Trophoblast cell (in vitro differentiated cells and primary cell): ENCODE measurements at regions not wholly inside any gene's neighbourhood (a gene's known extent, or its start where the extent isn't known, plus 50 kb on each side); places are given as distances from the start of the nearest gene placed in this dataset.

Experiments used
- DNase-seq, 2 donors: peaks; one replicate each; pipeline ENCODE4 v3.0.0-alpha.2; 2016
- H2AFZ ChIP-seq: 2 replicates; pipeline ENCODE4 v1.6.1; 2013; ENCODE audit warnings: low read length, moderate library complexity, mild to moderate bottlenecking; ENCODE audit not compliant: insufficient read depth, poor library complexity
- H2AK5ac ChIP-seq: 2 replicates; pipeline ENCODE4 v1.6.1; 2013; ENCODE audit warnings: mild to moderate bottlenecking, low read length
- H2BK120ac ChIP-seq: 2 replicates; pipeline ENCODE4 v1.6.1; 2013; ENCODE audit warnings: low read length, mild to moderate bottlenecking, moderate library complexity; ENCODE audit not compliant: insufficient read depth, poor library complexity
- H2BK12ac ChIP-seq: 2 replicates; pipeline ENCODE4 v1.6.1; 2013; ENCODE audit warnings: mild to moderate bottlenecking, low read length, moderate library complexity
- H2BK5ac ChIP-seq: 2 replicates; pipeline ENCODE4 v1.6.1; 2013; ENCODE audit warnings: low read length, low read depth, moderate library complexity, mild to moderate bottlenecking; ENCODE audit not compliant: poor library complexity
- H3K14ac ChIP-seq: 2 replicates; pipeline ENCODE4 v1.6.1; 2013; ENCODE audit warnings: mild to moderate bottlenecking, low read length
- H3K18ac ChIP-seq: 2 replicates; pipeline ENCODE4 v1.6.1; 2013; ENCODE audit warnings: mild to moderate bottlenecking, low read length
- H3K23ac ChIP-seq: 2 replicates; pipeline ENCODE4 v1.6.1; 2013; ENCODE audit warnings: low read length
- H3K27ac ChIP-seq: 2 replicates; pipeline ENCODE4 v1.5.1; 2013; ENCODE audit warnings: low read depth, mild to moderate bottlenecking, inconsistent platforms, low read length, moderate library complexity
- H3K27me3 ChIP-seq: 2 replicates; pipeline ENCODE4 v1.6.1; 2013; ENCODE audit warnings: inconsistent platforms, mild to moderate bottlenecking, low read length, moderate library complexity; ENCODE audit not compliant: insufficient read depth
- H3K36me3 ChIP-seq, 2 experiments: 1 replicate in 1 of 2; 2 replicates in 1 of 2; pipeline ENCODE4 v1.6.1; 2013; ENCODE audit warnings: low read length in 2 of 2, mild to moderate bottlenecking in 2 of 2, moderate library complexity in 1 of 2; ENCODE audit not compliant: insufficient read depth in 2 of 2, control insufficient read depth in 1 of 2
- H3K4ac ChIP-seq: 2 replicates; pipeline ENCODE4 v1.6.1; 2013; ENCODE audit warnings: low read depth, mild to moderate bottlenecking, low read length, moderate library complexity
- H3K4me1 ChIP-seq, 2 experiments: 1 replicate in 1 of 2; 2 replicates in 1 of 2; pipeline ENCODE4 v1.6.1; 2013; ENCODE audit warnings: low read length in 2 of 2, mild to moderate bottlenecking in 2 of 2, moderate library complexity in 1 of 2; ENCODE audit not compliant: insufficient read depth in 2 of 2, control insufficient read depth in 1 of 2
- H3K4me2 ChIP-seq: 2 replicates; pipeline ENCODE4 v1.6.1; 2013; ENCODE audit warnings: inconsistent platforms, mild to moderate bottlenecking, low read length, moderate library complexity
- H3K4me3 ChIP-seq: 2 replicates; pipeline ENCODE4 v1.5.1; 2013; ENCODE audit warnings: mild to moderate bottlenecking, low read depth, low read length, inconsistent platforms
- H3K79me1 ChIP-seq: one replicate; pipeline ENCODE4 v1.6.1; 2013; ENCODE audit warnings: low read length
- H3K79me2 ChIP-seq: 2 replicates; pipeline ENCODE4 v1.6.1; 2013; ENCODE audit warnings: low read length, mild to moderate bottlenecking; ENCODE audit not compliant: control insufficient read depth, insufficient read depth, poor library complexity
- H3K9ac ChIP-seq: 2 replicates; pipeline ENCODE4 v1.6.1; 2013; ENCODE audit warnings: mild to moderate bottlenecking, low read length
- H3K9me3 ChIP-seq: 2 replicates; pipeline ENCODE4 v1.6.1; 2013; ENCODE audit warnings: low read depth, mild to moderate bottlenecking, control low read depth, inconsistent platforms, low read length; ENCODE audit not compliant: insufficient read depth
- H4K12ac ChIP-seq: 2 replicates; pipeline ENCODE4 v1.6.1; 2013; ENCODE audit warnings: low read depth, mild to moderate bottlenecking, low read length, moderate library complexity
- H4K8ac ChIP-seq: 2 replicates; pipeline ENCODE4 v1.6.1; 2013; ENCODE audit warnings: low read depth, mild to moderate bottlenecking, low read length, moderate library complexity
- H4K91ac ChIP-seq: one replicate; pipeline ENCODE4 v1.6.1; 2013; ENCODE audit warnings: low read depth, mild to moderate bottlenecking, low read length, moderate library complexity
- WGBS: extraction: QIAGEN DNeasy Blood & Tissue Kit; methylation state at CpG from one replicate; pipeline ENCODE4 v1.1.7; 2013; ENCODE audit warnings: missing lambda C conversion rate; ENCODE audit not compliant: insufficient read length, insufficient coverage; ENCODE audit errors: extremely low coverage; 5-methylcytosine and 5-hydroxymethylcytosine counted together

DNA sequence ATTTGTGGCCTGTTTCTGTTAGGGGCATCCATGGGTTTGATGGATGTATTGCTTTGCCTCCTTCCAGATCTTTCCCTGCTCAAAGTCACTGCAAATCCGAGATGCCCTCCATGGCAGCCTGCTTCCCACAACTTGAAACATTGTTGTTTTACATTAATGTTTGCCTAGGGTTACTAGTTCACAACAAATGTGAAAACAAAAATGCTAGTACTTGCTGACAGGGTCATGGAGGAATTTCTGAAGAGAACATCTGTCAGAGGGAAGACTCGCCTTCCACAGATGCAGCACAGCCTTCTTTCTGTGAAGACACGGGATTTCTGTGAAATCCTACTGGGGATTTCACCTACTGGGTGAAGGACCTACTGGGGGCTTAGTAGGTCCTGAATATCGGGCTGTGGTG is 260.0 kb upstream of the FN1 start:
- peak; percentile 27 to 55 for DNase-seq
- Histone ChIP-seq H2BK12ac (peak overlapping the region; percentile 44), H4K12ac (no peak overlapping the region), H2AK5ac (peak overlapping the region; percentile 9), H3K4me1 (peaks cover 3 to 8% of the 10 kb centered on the region in 2 experiments), H3K18ac (no peak overlapping the region), H3K27me3 (no peaks in the 10 kb centered on the region), H3K27ac (no peak overlapping the region), H3K9me3 (no peaks in the 10 kb centered on the region), H3K4me3 (no peak overlapping the region), H3K79me2 (peaks cover 8% of the 10 kb centered on the region), H2BK120ac (no peak overlapping the region), H4K8ac (peak overlapping the region; percentile 17), H4K91ac (peak overlapping the region; percentile 77), H3K9ac (no peak overlapping the region), H3K4ac (no peak overlapping the region), H2BK5ac (peak overlapping the region; percentile 70), H3K36me3 (no peaks in the 10 kb centered on the region), H3K4me2 (no peak overlapping the region), H2AFZ (no peak overlapping the region), H3K14ac (peak overlapping the region; percentile 18), H3K79me1 (peaks cover 34% of the 10 kb centered on the region), H3K23ac (no peak overlapping the region)
- WGBS = no CpG with 5 or more reads among the region's 4 CpGs

DNA sequence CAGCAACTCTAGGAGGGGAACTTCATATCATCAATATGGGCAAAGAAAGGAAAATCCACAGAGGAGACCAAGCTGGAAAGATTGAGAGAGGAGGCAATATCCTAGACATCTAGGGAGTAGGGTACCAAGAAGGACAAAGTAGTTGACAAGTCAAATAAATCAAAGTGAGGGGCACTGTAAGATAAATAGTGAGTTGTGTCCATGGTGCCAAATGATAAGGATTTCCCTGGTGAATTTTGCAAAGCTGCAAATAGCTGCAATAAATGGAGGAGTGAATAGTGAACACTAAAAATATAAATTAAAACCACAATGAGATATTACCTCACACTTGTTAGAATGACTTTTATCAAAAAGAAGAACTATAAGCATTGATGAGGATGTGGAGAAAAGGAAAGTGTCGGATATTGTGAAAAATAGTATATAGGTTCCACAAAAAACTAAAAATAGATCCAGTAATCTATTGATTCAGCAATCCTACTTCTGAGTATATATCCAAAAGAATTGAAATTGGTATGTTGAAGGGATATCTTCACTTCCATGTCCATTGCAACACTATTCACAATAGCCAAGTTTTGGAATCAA is 258.2 kb upstream of the FN1 start:
- no peak for DNase-seq
- Histone ChIP-seq H3K9ac (no peak overlapping the region), H4K12ac (no peak overlapping the region), H3K27ac (peak overlapping the region; percentile 97), H3K36me3 (no peaks in the 10 kb centered on the region), H3K79me1 (peaks cover 31% of the 10 kb centered on the region), H3K23ac (no peak overlapping the region), H3K79me2 (peaks cover 8% of the 10 kb centered on the region), H3K4me3 (no peak overlapping the region), H3K18ac (no peak overlapping the region), H2BK12ac (no peak overlapping the region), H3K14ac (no peak overlapping the region), H3K9me3 (no peaks in the 10 kb centered on the region), H2AFZ (no peak overlapping the region), H2AK5ac (no peak overlapping the region), H3K4ac (no peak overlapping the region), H3K27me3 (no peaks in the 10 kb centered on the region), H3K4me1 (peaks cover 3 to 7% of the 10 kb centered on the region in 2 experiments), H4K91ac (no peak overlapping the region), H2BK5ac (peak overlapping the region; percentile 39), H3K4me2 (no peak overlapping the region), H2BK120ac (peak overlapping the region; percentile 91), H4K8ac (no peak overlapping the region)
- no CpG with 5 or more reads among the region's 1 CpG for WGBS

DNA sequence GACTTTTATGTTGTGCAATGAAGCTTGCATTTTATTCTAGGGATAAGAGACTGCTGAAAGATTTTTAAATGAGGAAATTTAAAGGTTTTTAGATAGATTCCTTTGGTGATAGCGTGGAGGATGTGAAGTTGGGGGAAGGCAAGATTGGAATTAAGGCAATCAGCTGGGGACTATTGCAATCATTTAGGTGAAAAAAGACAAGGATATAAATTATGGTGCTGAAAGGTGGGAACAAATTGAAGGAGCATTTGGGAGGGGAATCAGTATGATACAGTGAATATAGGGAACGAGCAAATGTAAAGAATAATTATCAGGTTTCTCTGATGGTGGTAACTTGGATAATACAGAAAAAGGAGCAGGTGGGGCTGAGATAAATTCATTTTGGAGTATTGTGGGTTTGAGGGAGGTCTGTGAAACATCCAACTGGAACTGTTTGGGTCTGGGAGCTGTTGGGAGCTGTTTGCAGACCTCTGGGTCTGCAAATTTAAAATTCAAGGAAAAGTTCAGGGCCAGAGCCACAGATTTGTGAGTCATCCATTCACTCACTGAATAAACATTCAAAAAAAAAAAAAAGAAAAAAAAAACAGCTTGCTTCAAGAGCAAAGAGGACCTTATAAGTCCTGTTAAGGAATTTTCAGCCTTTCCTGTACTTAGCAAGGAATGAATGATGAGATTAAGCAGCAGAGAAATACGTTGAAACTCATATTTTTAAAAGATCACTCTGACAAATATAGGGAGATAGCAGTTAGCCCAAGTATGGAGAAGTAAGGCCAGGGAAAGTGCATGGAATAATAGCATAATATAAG is 257.5 kb upstream of the FN1 start:
- no peak overlapping the region for H3K4me3 ChIP-seq
- H3K18ac ChIP-seq = no peak overlapping the region
- H4K8ac ChIP-seq = no peak overlapping the region
- no peak overlapping the region for H4K12ac ChIP-seq
- no peak overlapping the region for H3K14ac ChIP-seq
- no peaks in the 10 kb centered on the region for H3K27me3 ChIP-seq
- H3K9ac ChIP-seq = no peak overlapping the region
- no peak overlapping the region for H2AK5ac ChIP-seq
- no peak overlapping the region for H4K91ac ChIP-seq
- H3K36me3 ChIP-seq = no peaks in the 10 kb centered on the region
- H2AFZ ChIP-seq = no peak overlapping the region
- H3K9me3 ChIP-seq = no peaks in the 10 kb centered on the region
- H3K4ac ChIP-seq = no peak overlapping the region
- peak in 1 of 2 donors; percentile 52 for DNase-seq
- peak overlapping the region; percentile 91 for H2BK120ac ChIP-seq
- no peak overlapping the region for H2BK5ac ChIP-seq
- WGBS = 100% methylated on average over 1 of the region's 3 CpGs
- H3K4me1 ChIP-seq = peaks cover 0 to 7% of the 10 kb centered on the region in 2 experiments
- H3K27ac ChIP-seq = peak overlapping the region; percentile 97
- H3K4me2 ChIP-seq = no peak overlapping the region
- H3K79me1 ChIP-seq = peaks cover 28% of the 10 kb centered on the region
- peaks cover 6% of the 10 kb centered on the region for H3K79me2 ChIP-seq
- H2BK12ac ChIP-seq = no peak overlapping the region
- H3K23ac ChIP-seq = no peak overlapping the region

DNA sequence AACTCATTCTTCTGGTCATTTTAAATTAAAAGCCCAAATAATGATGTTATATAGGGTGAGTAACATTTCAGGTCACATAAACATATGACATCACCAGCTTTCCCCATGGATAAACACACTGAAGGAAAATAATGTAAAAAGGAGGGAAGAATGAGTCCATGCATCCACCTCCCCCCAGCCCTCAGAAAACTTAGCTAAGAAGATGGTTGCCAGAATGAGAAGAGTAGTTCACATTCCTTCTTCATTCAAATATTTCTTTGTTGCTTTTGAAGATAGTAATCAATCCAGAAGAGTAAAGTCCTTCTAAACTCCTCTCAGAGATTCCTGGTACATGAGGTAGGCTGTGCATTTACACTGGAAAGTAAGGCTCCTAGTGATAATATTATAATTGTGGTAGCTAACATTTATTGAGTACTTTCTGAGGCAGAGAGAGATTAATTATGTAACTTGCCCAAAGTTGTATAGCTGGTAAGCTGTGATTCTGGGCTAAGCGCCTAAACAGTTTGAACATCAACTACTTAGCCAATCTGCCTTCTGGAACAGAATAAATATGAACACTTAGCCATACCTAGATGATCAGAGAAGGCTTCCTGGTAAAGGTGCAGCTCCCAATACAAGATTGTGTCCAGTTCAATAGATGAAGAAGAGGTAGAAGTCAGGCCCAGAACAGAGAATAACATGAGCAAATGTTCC is 256.7 kb upstream of the FN1 start:
- H2AFZ ChIP-seq = no peak overlapping the region
- no peak overlapping the region for H3K23ac ChIP-seq
- no peak overlapping the region for H3K4me2 ChIP-seq
- H3K9me3 ChIP-seq = no peaks in the 10 kb centered on the region
- H3K14ac ChIP-seq = peak overlapping the region; percentile 86
- no peaks in the 10 kb centered on the region for H3K36me3 ChIP-seq
- no peak overlapping the region for H3K4ac ChIP-seq
- peaks cover 6% of the 10 kb centered on the region for H3K79me2 ChIP-seq
- peak overlapping the region; percentile 41 for H2AK5ac ChIP-seq
- H3K27me3 ChIP-seq = no peaks in the 10 kb centered on the region
- no peak overlapping the region for H3K4me3 ChIP-seq
- H4K8ac ChIP-seq = peak overlapping the region; percentile 60
- peak overlapping the region; percentile 36 for H2BK12ac ChIP-seq
- no CpG with 5 or more reads among the region's 1 CpG for WGBS
- H2BK120ac ChIP-seq = peak overlapping the region; percentile 90
- peak overlapping the region; percentile 51 for H4K91ac ChIP-seq
- no peak overlapping the region for H4K12ac ChIP-seq
- peaks cover 29% of the 10 kb centered on the region for H3K79me1 ChIP-seq
- peak overlapping the region; percentile 97 for H3K27ac ChIP-seq
- no peak overlapping the region for H3K18ac ChIP-seq
- peaks cover 0 to 7% of the 10 kb centered on the region in 2 experiments for H3K4me1 ChIP-seq
- peak in 1 of 2 donors; percentile 73 for DNase-seq
- H3K9ac ChIP-seq = no peak overlapping the region
- peak overlapping the region; percentile 83 for H2BK5ac ChIP-seq
